ENCODE measurements at regions not wholly inside any gene's neighbourhood (a gene's known extent, or its start where the extent isn't known, plus 50 kb on each side); places are given as distances from the start of the nearest gene placed in this dataset.

DNA sequence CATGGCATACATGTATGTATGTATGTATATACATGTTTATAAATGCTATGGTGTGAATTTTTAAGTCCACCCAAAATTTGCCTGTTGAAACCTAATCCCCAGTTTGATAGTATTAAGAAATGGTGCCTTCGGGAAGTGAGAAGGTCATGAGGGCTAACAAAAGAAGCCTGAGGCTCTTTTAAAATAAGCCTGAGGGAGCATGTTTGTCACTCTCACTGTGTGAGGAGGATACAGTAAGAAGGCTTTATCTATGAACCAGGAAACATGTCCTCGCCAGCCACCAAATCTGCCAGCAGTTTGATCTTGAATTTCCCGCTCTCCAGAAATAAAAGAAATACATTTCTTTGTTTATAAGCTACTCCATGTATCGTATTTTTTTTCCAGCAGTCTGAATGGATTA is 163.0 kb upstream of the LINC00305 start:
- H3K36me3 Mint-ChIP-seq = no peaks in the 10 kb centered on the region
- DNase-seq (no peak), ATAC-seq (ENCODE audit: low read depth in 2 of 2) (no peak)
- H3K27me3 ChIP-seq (ENCODE audit: control insufficient read depth, insufficient read depth, low read length) = no peaks in the 10 kb centered on the region
- H3K27me3 Mint-ChIP-seq = no peaks in the 10 kb centered on the region
- H3K27ac ChIP-seq (ENCODE audit: insufficient read depth, low read length, poor library complexity, severe bottlenecking) = no peak overlapping the region
- no peaks in the 10 kb centered on the region for H3K36me3 ChIP-seq (ENCODE audit: control insufficient read depth, insufficient read depth, low read length)
- H3K9me3 ChIP-seq (ENCODE audit: control insufficient read depth in 2 of 2, low read length in 2 of 2) = no peaks in the 10 kb centered on the region
- no peak overlapping the region for H3K4me3 Mint-ChIP-seq
- no peaks in the 10 kb centered on the region for H3K4me1 Mint-ChIP-seq
- peaks cover 0 to 15% (median 0%) of the 10 kb centered on the region in 7 donors for H3K9me3 Mint-ChIP-seq
- no peak overlapping the region for H3K27ac Mint-ChIP-seq
- no peaks in the 10 kb centered on the region for H3K4me1 ChIP-seq (ENCODE audit: control insufficient read depth, insufficient read depth, low read length, poor library complexity, severe bottlenecking)
- H3K4me3 ChIP-seq (ENCODE audit: low read depth, low read length) = no peak overlapping the region

DNA sequence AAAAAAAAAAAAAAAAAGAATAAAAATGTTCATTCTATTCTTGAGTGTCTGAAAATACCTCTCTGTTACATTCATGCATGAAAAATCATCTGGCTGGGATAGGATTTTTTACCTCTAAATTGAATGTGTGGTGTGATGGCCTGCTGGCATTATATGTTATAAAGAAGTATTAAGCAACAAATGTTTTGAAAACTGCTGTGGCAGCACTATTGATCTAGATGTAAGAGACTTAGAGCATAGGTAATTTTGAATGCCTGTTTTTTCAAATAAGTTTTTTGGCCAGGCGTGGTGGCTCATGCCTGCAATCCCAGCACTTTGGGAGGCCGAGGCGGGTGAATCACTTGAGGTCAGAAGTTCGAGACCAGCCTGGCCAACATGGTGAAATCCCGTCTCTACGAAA is 147.0 kb upstream of the LINC00305 start:
- Mint-ChIP-seq H3K4me3 (no peak overlapping the region), H3K4me1 (no peaks in the 10 kb centered on the region), H3K9me3 (peaks cover 0 to 12% (median 1%) of the 10 kb centered on the region in 7 donors), H3K27me3 (no peaks in the 10 kb centered on the region), H3K36me3 (no peaks in the 10 kb centered on the region), H3K27ac (no peak overlapping the region)
- no peaks in the 10 kb centered on the region for H3K9me3 ChIP-seq (ENCODE audit: control insufficient read depth in 2 of 2, low read length in 2 of 2)
- H3K27me3 ChIP-seq (ENCODE audit: control insufficient read depth, insufficient read depth, low read length) = no peaks in the 10 kb centered on the region
- H3K4me3 ChIP-seq (ENCODE audit: low read depth, low read length) = no peak overlapping the region
- no peak for DNase-seq
- H3K27ac ChIP-seq (ENCODE audit: insufficient read depth, low read length, poor library complexity, severe bottlenecking) = no peak overlapping the region
- H3K36me3 ChIP-seq (ENCODE audit: control insufficient read depth, insufficient read depth, low read length) = no peaks in the 10 kb centered on the region
- no peaks in the 10 kb centered on the region for H3K4me1 ChIP-seq (ENCODE audit: control insufficient read depth, insufficient read depth, low read length, poor library complexity, severe bottlenecking)
- no peak for ATAC-seq (ENCODE audit: low read depth in 2 of 2)

DNA sequence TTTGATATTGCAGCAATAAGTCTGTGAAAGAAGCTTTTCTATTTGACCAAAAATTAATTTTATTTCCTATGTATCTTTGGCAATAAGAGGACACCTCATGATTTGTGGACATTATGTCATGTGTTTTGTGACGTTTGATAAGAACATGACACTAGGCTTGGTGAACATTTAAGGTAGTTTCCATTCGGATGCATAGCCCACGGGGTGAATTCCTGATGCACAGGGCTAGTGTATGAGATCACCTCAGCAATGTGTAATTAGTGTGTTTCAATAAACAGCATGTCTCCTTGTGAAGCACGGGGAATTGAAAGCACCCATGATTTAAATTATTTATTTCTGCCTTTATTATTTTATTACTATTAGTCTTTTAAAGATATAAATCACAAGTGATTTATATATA is 146.1 kb upstream of the LINC00305 start:
- H3K9me3 ChIP-seq (ENCODE audit: control insufficient read depth in 2 of 2, low read length in 2 of 2) = no peaks in the 10 kb centered on the region
- no peaks in the 10 kb centered on the region for H3K4me1 Mint-ChIP-seq
- no peaks in the 10 kb centered on the region for H3K4me1 ChIP-seq (ENCODE audit: control insufficient read depth, insufficient read depth, low read length, poor library complexity, severe bottlenecking)
- no peak overlapping the region for H3K27ac ChIP-seq (ENCODE audit: insufficient read depth, low read length, poor library complexity, severe bottlenecking)
- H3K4me3 Mint-ChIP-seq = no peak overlapping the region
- no peak overlapping the region for H3K27ac Mint-ChIP-seq
- peaks cover 0 to 12% (median 1%) of the 10 kb centered on the region in 7 donors for H3K9me3 Mint-ChIP-seq
- no peaks in the 10 kb centered on the region for H3K36me3 ChIP-seq (ENCODE audit: control insufficient read depth, insufficient read depth, low read length)
- H3K4me3 ChIP-seq (ENCODE audit: low read depth, low read length) = no peak overlapping the region
- H3K36me3 Mint-ChIP-seq = no peaks in the 10 kb centered on the region
- ATAC-seq (ENCODE audit: low read depth in 2 of 2) (no peak), DNase-seq (no peak)
- no peaks in the 10 kb centered on the region for H3K27me3 ChIP-seq (ENCODE audit: control insufficient read depth, insufficient read depth, low read length)
- no peaks in the 10 kb centered on the region for H3K27me3 Mint-ChIP-seq

DNA sequence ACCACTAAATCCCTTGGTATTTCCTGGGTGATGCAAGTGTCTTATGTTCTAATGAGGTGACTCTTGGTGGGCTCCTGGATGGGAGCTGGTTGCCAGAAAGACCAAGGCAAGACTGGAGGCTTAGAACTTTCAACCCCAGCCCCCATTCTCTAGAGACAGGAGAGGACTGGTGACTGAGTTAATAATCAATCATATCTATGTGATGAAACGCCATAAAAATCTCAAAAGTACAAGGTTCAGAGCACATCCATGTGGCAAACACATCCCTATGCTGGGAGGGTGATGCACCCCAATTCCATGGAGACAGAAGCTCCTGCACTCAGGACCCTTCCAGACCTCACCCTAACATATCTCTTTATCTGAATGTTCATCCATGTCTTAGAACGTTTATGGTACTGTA is 139.5 kb upstream of the LINC00305 start:
- ATAC-seq (ENCODE audit: low read depth in 2 of 2) (no peak), DNase-seq (no peak)
- Mint-ChIP-seq H3K4me1 (no peaks in the 10 kb centered on the region), H3K27ac (no peak overlapping the region), H3K36me3 (no peaks in the 10 kb centered on the region), H3K4me3 (no peak overlapping the region), H3K9me3 (peaks cover 0 to 2% (median 0%) of the 10 kb centered on the region in 7 donors), H3K27me3 (no peaks in the 10 kb centered on the region)
- H3K27ac ChIP-seq (ENCODE audit: insufficient read depth, low read length, poor library complexity, severe bottlenecking) = no peak overlapping the region
- no peaks in the 10 kb centered on the region for H3K27me3 ChIP-seq (ENCODE audit: control insufficient read depth, insufficient read depth, low read length)
- no peaks in the 10 kb centered on the region for H3K36me3 ChIP-seq (ENCODE audit: control insufficient read depth, insufficient read depth, low read length)
- H3K4me3 ChIP-seq (ENCODE audit: low read depth, low read length) = no peak overlapping the region
- no peaks in the 10 kb centered on the region for H3K9me3 ChIP-seq (ENCODE audit: control insufficient read depth in 2 of 2, low read length in 2 of 2)
- no peaks in the 10 kb centered on the region for H3K4me1 ChIP-seq (ENCODE audit: control insufficient read depth, insufficient read depth, low read length, poor library complexity, severe bottlenecking)

DNA sequence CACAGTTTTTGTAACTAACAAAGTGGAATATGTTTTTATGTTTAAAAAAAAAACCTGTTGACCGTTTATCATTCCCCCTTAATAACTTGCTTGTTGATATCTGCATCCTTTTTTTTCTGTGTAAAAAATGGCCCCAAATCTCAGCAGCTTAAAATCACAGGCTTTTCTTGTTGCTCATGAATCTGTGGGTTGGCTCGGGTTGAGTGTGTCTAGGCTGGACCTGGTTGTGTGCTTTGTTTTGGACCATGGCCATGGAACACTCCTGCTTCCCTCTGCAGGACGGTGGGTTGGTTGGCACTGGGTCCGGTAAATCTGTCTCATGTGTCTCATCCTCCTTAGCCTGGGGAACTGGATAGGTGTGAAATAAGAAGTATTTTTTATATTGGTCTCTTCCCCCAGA is 139.0 kb upstream of the LINC00305 start:
- Histone ChIP-seq H3K36me3 (ENCODE audit: control insufficient read depth, insufficient read depth, low read length) (no peaks in the 10 kb centered on the region), H3K9me3 (ENCODE audit: control insufficient read depth in 2 of 2, low read length in 2 of 2) (no peaks in the 10 kb centered on the region), H3K4me3 (ENCODE audit: low read depth, low read length) (no peak overlapping the region), H3K4me1 (ENCODE audit: control insufficient read depth, insufficient read depth, low read length, poor library complexity, severe bottlenecking) (no peaks in the 10 kb centered on the region), H3K27ac (ENCODE audit: insufficient read depth, low read length, poor library complexity, severe bottlenecking) (no peak overlapping the region), H3K27me3 (ENCODE audit: control insufficient read depth, insufficient read depth, low read length) (no peaks in the 10 kb centered on the region)
- Mint-ChIP-seq H3K27ac (no peak overlapping the region), H3K4me1 (no peaks in the 10 kb centered on the region), H3K36me3 (no peaks in the 10 kb centered on the region), H3K9me3 (peaks cover 0 to 5% (median 0%) of the 10 kb centered on the region in 7 donors), H3K27me3 (no peaks in the 10 kb centered on the region), H3K4me3 (peak overlapping the region in 1 of 4 donors; percentile 38)
- ATAC-seq (ENCODE audit: low read depth in 2 of 2) = no peak
- DNase-seq = no peak

DNA sequence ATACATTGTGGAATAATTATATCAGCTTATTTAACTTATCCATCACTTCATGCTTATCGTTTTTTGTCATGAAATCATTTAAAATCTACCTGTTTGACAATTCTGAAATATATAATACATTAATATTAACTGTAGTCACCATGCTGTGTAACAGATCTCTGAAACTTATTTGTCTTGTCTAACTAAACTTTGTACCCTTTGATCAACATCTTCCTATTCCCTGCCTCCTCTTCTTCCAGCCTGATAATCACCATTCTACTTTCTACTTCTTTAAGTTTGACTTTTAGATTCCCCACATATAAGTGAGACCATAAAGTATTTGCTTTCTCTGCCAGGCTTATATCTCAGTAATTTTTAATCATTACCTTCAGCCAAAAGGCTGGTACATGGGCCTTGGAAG is 134.2 kb upstream of the LINC00305 start:
- Mint-ChIP-seq H3K4me1 (no peaks in the 10 kb centered on the region), H3K27me3 (no peaks in the 10 kb centered on the region), H3K36me3 (no peaks in the 10 kb centered on the region), H3K4me3 (no peak overlapping the region), H3K27ac (no peak overlapping the region), H3K9me3 (peaks cover 0 to 14% (median 2%) of the 10 kb centered on the region in 7 donors)
- ATAC-seq (ENCODE audit: low read depth in 2 of 2) = no peak
- H3K27ac ChIP-seq (ENCODE audit: insufficient read depth, low read length, poor library complexity, severe bottlenecking) = no peak overlapping the region
- peaks cover 0 to 5% of the 10 kb centered on the region in 2 experiments for H3K9me3 ChIP-seq (ENCODE audit: control insufficient read depth in 2 of 2, low read length in 2 of 2)
- no peak overlapping the region for H3K4me3 ChIP-seq (ENCODE audit: low read depth, low read length)
- H3K4me1 ChIP-seq (ENCODE audit: control insufficient read depth, insufficient read depth, low read length, poor library complexity, severe bottlenecking) = no peaks in the 10 kb centered on the region
- DNase-seq = no peak
- H3K36me3 ChIP-seq (ENCODE audit: control insufficient read depth, insufficient read depth, low read length) = no peaks in the 10 kb centered on the region
- no peaks in the 10 kb centered on the region for H3K27me3 ChIP-seq (ENCODE audit: control insufficient read depth, insufficient read depth, low read length)

DNA sequence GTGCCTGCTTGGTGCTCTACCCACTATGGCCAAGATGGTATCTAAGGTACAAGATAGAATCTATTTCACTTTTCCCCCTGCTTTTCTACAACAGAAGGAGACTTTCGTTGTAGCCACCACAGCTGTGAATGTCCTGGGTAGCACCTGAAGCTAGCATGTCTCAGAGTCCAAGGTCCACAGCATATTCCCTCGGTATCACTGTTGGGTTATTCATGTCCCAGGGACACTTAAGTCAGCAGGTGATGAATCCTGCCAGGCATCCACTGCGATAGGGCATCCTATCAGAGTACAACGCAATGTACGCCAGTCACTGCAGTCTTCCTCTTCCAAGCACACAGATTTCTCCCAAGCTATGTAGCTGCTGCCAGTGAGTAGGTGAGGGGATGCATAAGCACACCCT is 129.1 kb upstream of the LINC00305 start:
- Mint-ChIP-seq H3K27ac (no peak overlapping the region), H3K4me3 (no peak overlapping the region), H3K4me1 (no peaks in the 10 kb centered on the region), H3K27me3 (no peaks in the 10 kb centered on the region), H3K36me3 (no peaks in the 10 kb centered on the region), H3K9me3 (peaks cover 3 to 23% (median 8%) of the 10 kb centered on the region in 7 donors)
- H3K4me3 ChIP-seq (ENCODE audit: low read depth, low read length) = no peak overlapping the region
- ATAC-seq (ENCODE audit: low read depth in 2 of 2) = no peak
- H3K27me3 ChIP-seq (ENCODE audit: control insufficient read depth, insufficient read depth, low read length) = no peaks in the 10 kb centered on the region
- no peak overlapping the region for H3K27ac ChIP-seq (ENCODE audit: insufficient read depth, low read length, poor library complexity, severe bottlenecking)
- DNase-seq = no peak
- H3K4me1 ChIP-seq (ENCODE audit: control insufficient read depth, insufficient read depth, low read length, poor library complexity, severe bottlenecking) = no peaks in the 10 kb centered on the region
- H3K36me3 ChIP-seq (ENCODE audit: control insufficient read depth, insufficient read depth, low read length) = no peaks in the 10 kb centered on the region
- H3K9me3 ChIP-seq (ENCODE audit: control insufficient read depth in 2 of 2, low read length in 2 of 2) = peaks cover 0 to 5% of the 10 kb centered on the region in 2 experiments

DNA sequence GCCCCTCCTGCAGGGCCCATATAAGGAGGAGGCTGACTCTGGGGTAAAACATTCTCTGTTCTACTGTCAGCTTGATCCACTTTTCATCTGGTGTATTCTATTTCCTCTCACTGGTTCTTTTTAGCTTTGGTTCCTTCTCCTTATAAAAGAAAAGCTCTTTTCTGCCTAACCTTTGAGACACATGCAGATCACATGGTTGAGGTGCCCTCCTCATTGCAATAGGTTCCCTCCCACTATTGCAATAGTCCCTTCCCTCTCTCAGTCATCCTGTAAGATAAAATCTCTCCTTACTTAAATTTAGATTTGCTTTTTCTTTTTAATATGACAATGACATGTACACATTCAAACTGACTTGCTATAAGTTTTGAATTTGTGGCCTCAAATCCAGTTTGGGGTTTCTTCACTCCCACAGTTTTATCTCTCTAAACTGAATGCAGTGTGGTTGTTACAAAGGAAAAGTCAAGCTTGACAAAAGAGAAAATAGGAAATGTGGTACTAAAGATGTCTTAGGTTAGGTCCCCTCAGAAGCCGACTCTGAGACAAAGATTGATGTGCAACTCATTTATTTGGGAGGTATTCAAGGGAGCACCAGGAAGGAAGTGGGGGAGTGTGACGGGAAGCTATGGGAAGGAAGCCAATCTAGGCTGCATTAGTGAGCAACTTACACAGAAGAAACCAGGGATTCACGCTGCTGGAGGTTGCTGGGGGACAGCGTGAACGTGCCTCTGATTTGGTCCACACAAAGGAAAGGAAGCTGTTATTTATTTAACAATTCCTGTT is 127.6 kb upstream of the LINC00305 start:
- no peaks in the 10 kb centered on the region for H3K27me3 ChIP-seq (ENCODE audit: control insufficient read depth, insufficient read depth, low read length)
- no peaks in the 10 kb centered on the region for H3K4me1 ChIP-seq (ENCODE audit: control insufficient read depth, insufficient read depth, low read length, poor library complexity, severe bottlenecking)
- Mint-ChIP-seq H3K27ac (no peak overlapping the region), H3K4me1 (no peaks in the 10 kb centered on the region), H3K36me3 (no peaks in the 10 kb centered on the region), H3K4me3 (no peak overlapping the region), H3K27me3 (no peaks in the 10 kb centered on the region), H3K9me3 (peaks cover 3 to 22% (median 8%) of the 10 kb centered on the region in 7 donors)
- H3K27ac ChIP-seq (ENCODE audit: insufficient read depth, low read length, poor library complexity, severe bottlenecking) = no peak overlapping the region
- H3K36me3 ChIP-seq (ENCODE audit: control insufficient read depth, insufficient read depth, low read length) = no peaks in the 10 kb centered on the region
- ATAC-seq (ENCODE audit: low read depth in 2 of 2) (no peak), DNase-seq (no peak)
- H3K4me3 ChIP-seq (ENCODE audit: low read depth, low read length) = no peak overlapping the region
- H3K9me3 ChIP-seq (ENCODE audit: control insufficient read depth in 2 of 2, low read length in 2 of 2) = peaks cover 0 to 5% of the 10 kb centered on the region in 2 experiments

Measured in CD4-positive, CD25-positive, alpha-beta regulatory T cell (primary cell).